Gastroesophageal sphincter (tissue), 4 donors: ENCODE measurements at regions not wholly inside any gene's neighbourhood (a gene's known extent, or its start where the extent isn't known, plus 50 kb on each side); places are given as distances from the start of the nearest gene placed in this dataset.

ENCODE experiments used
- ATAC-seq: fragments of 150-250 bp; one replicate; pipeline ENCODE4 v1.9.1; 2016; ENCODE audit warnings: mild to moderate bottlenecking, moderate library complexity
- H3K27ac ChIP-seq, 4 donors: fragments of 200-600 bp; sonication (generic) in 3 of 4; 1 replicate in 3 of 4; 2 replicates in 1 of 4; pipeline ENCODE4 v1.5.1; 2016 to 2019
- H3K27me3 ChIP-seq: fragments of 200-600 bp; sonication (generic); one replicate; pipeline ENCODE4 v1.5.1; 2019
- H3K36me3 ChIP-seq, 2 donors: fragments of 200-600 bp; sonication (generic); one replicate each; pipeline ENCODE4 v1.5.1; 2019; ENCODE audit warnings: control low read depth in 1 of 2
- H3K4me1 ChIP-seq, 3 donors: fragments of 200-600 bp; sonication (generic); 1 replicate in 2 of 3; 2 replicates in 1 of 3; pipeline ENCODE4 v1.5.1; 2016 to 2019; ENCODE audit warnings: control low read depth in 2 of 3
- H3K4me3 ChIP-seq, 2 donors: fragments of 200-600 bp; sonication (generic); one replicate each; pipeline ENCODE4 v1.5.1; 2019; ENCODE audit warnings: mild to moderate bottlenecking in 1 of 2, moderate library complexity in 1 of 2
- H3K9me3 ChIP-seq, 3 donors: fragments of 200-600 bp; sonication (generic); one replicate each; pipeline ENCODE4 v1.5.1; 2017 to 2019; ENCODE audit warnings: control low read depth in 2 of 3
- CTCF ChIP-seq, 4 experiments: fragments of 200-600 bp in 2 of 4; fragments of 450-650 bp in 2 of 4; sonication (generic) in 1 of 4; IDR thresholded peaks; one replicate each; pipeline ENCODE4 v1.5.1; 2017 to 2019; ENCODE audit warnings: antibody characterized with exemption in 4 of 4, mild to moderate bottlenecking in 2 of 4, moderate library complexity in 2 of 4
- EP300 ChIP-seq: sonication (generic); formaldehyde crosslinking; IDR thresholded peaks from one replicate; pipeline ENCODE4 v1.6.1; 2017; ENCODE audit warnings: antibody characterized with exemption, mild to moderate bottlenecking
- POLR2A ChIP-seq, 2 donors: fragments of 450-650 bp; IDR thresholded peaks; one replicate each; pipeline ENCODE4 v1.6.1; 2017; ENCODE audit warnings: antibody characterized with exemption in 2 of 2, mild to moderate bottlenecking in 2 of 2, moderate library complexity in 1 of 2
- POLR2AphosphoS5 ChIP-seq: sonication (generic); formaldehyde crosslinking; IDR thresholded peaks from one replicate; pipeline ENCODE4 v1.6.1; 2017; ENCODE audit warnings: antibody characterized with exemption
- WGBS, 2 donors: methylation state at CpG; one replicate each; pipeline ENCODE4 v1.1.5; 2018; ENCODE audit warnings: low coverage in 1 of 2; 5-methylcytosine and 5-hydroxymethylcytosine counted together

- 75 to 81% methylated on average over 5 of the region's 5 CpGs for WGBS, 2 donors
- H3K36me3 ChIP-seq: no peaks in the 10 kb centered on the region
- H3K27ac ChIP-seq: no peak overlapping the region
- no peaks in the 10 kb centered on the region for H3K27me3 ChIP-seq
- no peak for TF ChIP-seq CTCF (IDR thresholded peaks at IDR 0.05)
- TF ChIP-seq POLR2AphosphoS5: no peak
- TF ChIP-seq POLR2A (IDR thresholded peaks at IDR 0.05): no peak
- TF ChIP-seq EP300: no peak
- H3K4me1 ChIP-seq: no peaks in the 10 kb centered on the region
- no peaks in the 10 kb centered on the region for H3K9me3 ChIP-seq
- no peak for ATAC-seq
- no peak overlapping the region for H3K4me3 ChIP-seq
Measured at GRCh38 chr3:25885544-25885943, 95.7 kb downstream of the OXSM start.

- no peaks in the 10 kb centered on the region for H3K27me3 ChIP-seq
- no peak for ATAC-seq
- WGBS, 2 donors: 86 to 100% methylated on average over 3 to 4 of the region's 5 CpGs
- no peak overlapping the region for H3K27ac ChIP-seq
- H3K4me1 ChIP-seq: no peaks in the 10 kb centered on the region
- H3K4me3 ChIP-seq: no peak overlapping the region
- no peak for TF ChIP-seq POLR2AphosphoS5
- TF ChIP-seq CTCF (IDR thresholded peaks at IDR 0.05): no peak
- no peak for TF ChIP-seq EP300
- no peak for TF ChIP-seq POLR2A (IDR thresholded peaks at IDR 0.05)
- H3K9me3 ChIP-seq: no peaks in the 10 kb centered on the region
- no peaks in the 10 kb centered on the region for H3K36me3 ChIP-seq
Measured at GRCh38 chr3:25887907-25888306, 98.0 kb downstream of the OXSM start.

DNA sequence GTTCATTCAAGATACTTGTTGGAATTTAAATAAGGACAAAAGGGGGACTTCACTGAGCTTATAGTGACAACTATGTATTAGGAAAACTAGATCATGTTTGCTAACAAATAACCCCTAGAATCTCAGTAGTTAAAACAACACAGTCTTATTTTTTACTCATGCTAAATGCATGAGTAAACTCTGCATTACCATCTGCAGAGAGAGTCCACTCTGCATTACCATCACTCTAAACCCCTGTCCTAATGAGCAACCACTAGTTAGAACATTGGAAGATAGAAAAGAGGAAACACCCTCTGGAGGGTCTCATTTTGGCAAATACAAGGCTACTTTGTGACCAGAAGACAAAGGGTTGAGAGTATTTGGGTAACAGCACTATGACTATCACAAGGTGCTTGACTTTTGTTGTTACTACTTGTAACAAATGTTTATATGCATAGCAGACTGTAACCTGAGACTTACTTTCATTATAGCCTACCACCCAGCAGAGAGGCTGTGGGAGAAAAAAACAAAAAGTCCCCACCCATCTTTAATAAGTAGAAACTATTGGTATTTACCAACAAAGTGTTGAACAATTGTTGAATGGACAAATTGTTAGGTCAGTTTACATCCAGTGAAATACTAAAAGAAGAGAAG, 99.1 kb downstream of the OXSM start:
- Histone ChIP-seq H3K27me3 (no peaks in the 10 kb centered on the region), H3K9me3 (no peaks in the 10 kb centered on the region), H3K4me3 (no peak overlapping the region), H3K27ac (no peak overlapping the region), H3K4me1 (no peaks in the 10 kb centered on the region), H3K36me3 (no peaks in the 10 kb centered on the region)
- TF ChIP-seq CTCF (IDR thresholded peaks at IDR 0.05) (no peak), EP300 (no peak), POLR2A (IDR thresholded peaks at IDR 0.05) (no peak), POLR2AphosphoS5 (no peak)
- no peak for ATAC-seq

GRCh38 chr3:25889525-25889917, 99.6 kb downstream of the OXSM start:
- WGBS, 2 donors: 93 to 94% methylated on average over 2 of the region's 2 CpGs
- no peak overlapping the region for H3K4me3 ChIP-seq
- H3K27me3 ChIP-seq: no peaks in the 10 kb centered on the region
- TF ChIP-seq CTCF (IDR thresholded peaks at IDR 0.05): no peak
- no peak for TF ChIP-seq POLR2A (IDR thresholded peaks at IDR 0.05)
- TF ChIP-seq POLR2AphosphoS5: no peak
- no peak for TF ChIP-seq EP300
- ATAC-seq: no peak
- H3K36me3 ChIP-seq: no peaks in the 10 kb centered on the region
- no peaks in the 10 kb centered on the region for H3K4me1 ChIP-seq
- no peaks in the 10 kb centered on the region for H3K9me3 ChIP-seq
- H3K27ac ChIP-seq: no peak overlapping the region

GRCh38 chr3:25894101-25894500, 104.2 kb downstream of the OXSM start:
- no peak overlapping the region for H3K27ac ChIP-seq
- no peaks in the 10 kb centered on the region for H3K9me3 ChIP-seq
- TF ChIP-seq POLR2AphosphoS5: no peak
- TF ChIP-seq POLR2A (IDR thresholded peaks at IDR 0.05): no peak
- TF ChIP-seq EP300: no peak
- no peak for TF ChIP-seq CTCF (IDR thresholded peaks at IDR 0.05)
- ATAC-seq: no peak
- no peak overlapping the region for H3K4me3 ChIP-seq
- H3K36me3 ChIP-seq: no peaks in the 10 kb centered on the region
- H3K27me3 ChIP-seq: no peaks in the 10 kb centered on the region
- 90 to 92% methylated on average over 3 of the region's 3 CpGs for WGBS, 2 donors
- no peaks in the 10 kb centered on the region for H3K4me1 ChIP-seq
